Activated CD8-positive, alpha-beta T cell treated with anti-CD3 and anti-CD28 coated beads, Interleukin-2, amount 10 ng/mL, durations not matched to agents 7 days and 5 days (primary cell): ENCODE measurements at regions not wholly inside any gene's neighbourhood (a gene's known extent, or its start where the extent isn't known, plus 50 kb on each side); places are given as distances from the start of the nearest gene placed in this dataset.

ENCODE experiments used
- ATAC-seq: fragments of 150-1000 bp; cut with Tn5 transposase; one replicate; pipeline ENCODE4 v1.10.0; 2021; ENCODE audit warnings: moderate library complexity
- CTCF ChIA-PET: fragments of 350-600 bp; sonication (Branson Sonifier 250); formaldehyde crosslinking; loops from one replicate; lab custom pipeline; 2021; ENCODE audit warnings: antibody characterized with exemption; lab: Charles Lee
- POLR2A ChIA-PET: fragments of 350-600 bp; sonication (Branson Sonifier 250); formaldehyde crosslinking; loops from one replicate; lab custom pipeline; 2021; ENCODE audit warnings: antibody characterized with exemption; lab: Charles Lee
- DNase-seq: peaks from one replicate; pipeline ENCODE4 v3.0.0-alpha.2; 2020
- H3K27ac Mint-ChIP-seq: one replicate; pipeline ENCODE4 v1.8.0; 2021; ENCODE audit warnings: mild to moderate bottlenecking, mixed read lengths
- H3K27me3 Mint-ChIP-seq: one replicate; pipeline ENCODE4 v1.8.0; 2021; ENCODE audit warnings: low read depth, mixed read lengths
- H3K36me3 Mint-ChIP-seq: one replicate; pipeline ENCODE4 v1.8.0; 2021; ENCODE audit warnings: low read depth, mixed read lengths
- H3K4me1 Mint-ChIP-seq: one replicate; pipeline ENCODE4 v1.8.0; 2021; ENCODE audit warnings: low read depth, mixed read lengths
- H3K4me3 Mint-ChIP-seq: one replicate; pipeline ENCODE4 v1.8.0; 2021; ENCODE audit warnings: mild to moderate bottlenecking, mixed read lengths
- H3K9me3 Mint-ChIP-seq: one replicate; pipeline ENCODE4 v1.8.0; 2022; ENCODE audit warnings: mixed read lengths; ENCODE audit not compliant: insufficient read depth

DNA sequence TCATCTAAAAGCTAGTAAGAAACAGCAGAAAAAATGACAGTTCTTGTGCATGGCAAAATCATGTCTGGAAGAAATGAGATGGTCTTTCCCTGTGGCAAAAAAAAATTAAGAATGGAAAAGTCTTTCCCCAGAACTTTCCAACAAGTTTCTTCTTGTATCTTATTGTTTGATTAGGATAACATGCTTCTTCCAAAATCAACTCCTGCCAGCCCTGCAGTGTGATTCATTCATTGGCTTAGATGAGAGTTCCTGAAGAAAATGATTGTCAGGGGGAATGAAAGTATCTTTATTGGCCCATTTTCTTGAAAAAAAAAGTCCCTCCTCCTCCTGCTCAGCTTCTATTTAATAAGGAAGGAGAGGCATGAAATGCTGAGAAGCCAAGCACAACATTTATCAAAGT, 407.7 kb downstream of the ARAP2 start:
- H3K27me3 Mint-ChIP-seq, result peaks cover 3% of the 10 kb centered on the region
- POLR2A ChIA-PET, result no interaction called here
- ATAC-seq (no peak), DNase-seq (no peak)
- CTCF ChIA-PET, result no interaction called here
- no peaks in the 10 kb centered on the region for H3K9me3 Mint-ChIP-seq
- H3K36me3 Mint-ChIP-seq, result no peaks in the 10 kb centered on the region
- H3K4me1 Mint-ChIP-seq, result no peaks in the 10 kb centered on the region
- no peak overlapping the region for H3K27ac Mint-ChIP-seq
- no peak overlapping the region for H3K4me3 Mint-ChIP-seq

DNA sequence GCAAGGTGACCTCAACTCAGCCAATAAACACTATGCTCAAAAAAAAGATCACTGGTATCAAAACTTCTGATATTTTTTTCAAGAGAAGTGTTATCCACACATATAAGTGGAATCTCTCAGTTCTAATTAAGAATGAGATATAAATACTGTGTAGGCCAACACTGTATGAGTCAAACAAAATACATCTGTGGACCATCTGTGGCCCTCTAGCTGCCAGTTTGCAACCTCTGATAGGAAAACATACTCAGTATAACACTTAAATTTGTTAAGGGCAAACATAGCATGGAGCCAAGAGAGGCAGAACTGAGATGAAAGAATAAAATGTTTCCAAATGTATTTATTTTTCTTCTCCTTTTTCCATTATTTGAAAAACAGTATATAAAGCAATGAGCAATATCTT, 377.3 kb downstream of the ARAP2 start:
- POLR2A ChIA-PET, result no interaction called here
- DNase-seq (no peak), ATAC-seq (no peak)
- H3K27ac Mint-ChIP-seq, result no peak overlapping the region
- H3K4me1 Mint-ChIP-seq, result no peaks in the 10 kb centered on the region
- CTCF ChIA-PET, result no interaction called here
- no peaks in the 10 kb centered on the region for H3K9me3 Mint-ChIP-seq
- H3K36me3 Mint-ChIP-seq, result no peaks in the 10 kb centered on the region
- no peak overlapping the region for H3K4me3 Mint-ChIP-seq
- no peaks in the 10 kb centered on the region for H3K27me3 Mint-ChIP-seq

DNA sequence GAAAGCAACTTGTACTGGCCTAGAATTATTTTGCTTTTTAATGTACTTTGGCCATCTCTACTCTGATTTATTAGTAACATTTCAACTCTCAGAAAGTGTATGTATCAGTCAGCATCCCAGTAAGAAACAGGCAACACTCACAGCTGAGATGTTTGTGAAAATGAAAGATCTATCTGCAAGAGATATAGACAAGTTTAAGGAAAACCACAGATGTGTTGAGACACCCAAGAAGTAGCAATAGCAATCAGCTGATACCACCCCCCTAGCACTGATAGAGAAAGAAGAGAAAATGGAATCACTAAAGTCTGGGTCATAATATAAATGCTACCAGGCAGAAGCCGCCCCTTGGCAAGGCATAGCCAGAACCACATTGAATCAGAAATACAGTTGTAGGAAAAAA, 372.0 kb downstream of the ARAP2 start:
- CTCF ChIA-PET, result no interaction called here
- H3K4me1 Mint-ChIP-seq, result no peaks in the 10 kb centered on the region
- H3K27ac Mint-ChIP-seq, result no peak overlapping the region
- H3K4me3 Mint-ChIP-seq, result no peak overlapping the region
- ATAC-seq, result no peak
- H3K36me3 Mint-ChIP-seq, result no peaks in the 10 kb centered on the region
- no peaks in the 10 kb centered on the region for H3K27me3 Mint-ChIP-seq
- H3K9me3 Mint-ChIP-seq, result no peaks in the 10 kb centered on the region
- DNase-seq, result no peak
- POLR2A ChIA-PET, result no interaction called here

DNA sequence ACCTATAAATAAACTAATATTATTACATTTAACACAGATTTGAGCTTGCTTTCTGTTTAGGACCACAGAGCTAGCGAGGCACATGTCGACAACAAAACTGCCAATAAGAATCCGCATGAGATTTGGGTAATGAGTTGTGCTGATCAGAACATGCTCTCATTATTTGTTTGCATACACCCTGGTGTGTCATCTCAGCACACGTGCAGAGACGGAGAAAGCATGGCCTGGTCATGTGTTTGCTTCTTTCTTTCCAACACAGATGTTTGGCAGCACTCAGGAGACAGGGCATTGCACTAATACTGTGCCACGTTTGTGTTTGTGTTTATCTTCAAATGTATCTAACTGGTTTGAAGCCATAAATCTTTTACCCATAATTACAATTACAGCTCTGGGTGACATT, 364.8 kb downstream of the ARAP2 start:
- Mint-ChIP-seq H3K4me1 (no peaks in the 10 kb centered on the region), H3K36me3 (no peaks in the 10 kb centered on the region), H3K27ac (no peak overlapping the region), H3K9me3 (no peaks in the 10 kb centered on the region), H3K27me3 (no peaks in the 10 kb centered on the region), H3K4me3 (no peak overlapping the region)
- DNase-seq (no peak), ATAC-seq (no peak)
- CTCF ChIA-PET, result no interaction called here
- POLR2A ChIA-PET, result no interaction called here

DNA sequence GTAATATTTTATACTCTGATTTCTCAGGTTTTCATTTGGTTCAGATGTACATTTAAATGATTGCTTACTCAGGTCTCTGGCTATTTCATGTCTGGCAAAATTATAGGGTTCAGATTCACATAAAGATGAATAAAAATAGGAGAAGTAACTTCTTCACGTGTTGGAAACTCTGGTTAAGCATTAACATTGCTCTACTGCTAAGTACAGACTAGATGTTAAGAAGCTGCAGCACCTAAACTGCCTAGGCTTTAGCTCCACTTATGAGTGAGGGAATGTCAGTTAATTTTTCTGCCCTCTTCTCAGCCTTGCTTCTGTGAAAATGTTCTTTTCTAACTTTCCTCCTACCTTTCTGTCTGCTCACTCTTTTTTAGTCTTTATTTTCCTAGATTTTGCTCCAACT, 361.2 kb downstream of the ARAP2 start:
- Mint-ChIP-seq H3K9me3 (no peaks in the 10 kb centered on the region), H3K4me3 (no peak overlapping the region), H3K27ac (no peak overlapping the region), H3K4me1 (no peaks in the 10 kb centered on the region), H3K27me3 (peaks cover 2% of the 10 kb centered on the region), H3K36me3 (no peaks in the 10 kb centered on the region)
- ChIA-PET CTCF (no interaction called here), POLR2A (no interaction called here)
- ATAC-seq (no peak), DNase-seq (no peak)

DNA sequence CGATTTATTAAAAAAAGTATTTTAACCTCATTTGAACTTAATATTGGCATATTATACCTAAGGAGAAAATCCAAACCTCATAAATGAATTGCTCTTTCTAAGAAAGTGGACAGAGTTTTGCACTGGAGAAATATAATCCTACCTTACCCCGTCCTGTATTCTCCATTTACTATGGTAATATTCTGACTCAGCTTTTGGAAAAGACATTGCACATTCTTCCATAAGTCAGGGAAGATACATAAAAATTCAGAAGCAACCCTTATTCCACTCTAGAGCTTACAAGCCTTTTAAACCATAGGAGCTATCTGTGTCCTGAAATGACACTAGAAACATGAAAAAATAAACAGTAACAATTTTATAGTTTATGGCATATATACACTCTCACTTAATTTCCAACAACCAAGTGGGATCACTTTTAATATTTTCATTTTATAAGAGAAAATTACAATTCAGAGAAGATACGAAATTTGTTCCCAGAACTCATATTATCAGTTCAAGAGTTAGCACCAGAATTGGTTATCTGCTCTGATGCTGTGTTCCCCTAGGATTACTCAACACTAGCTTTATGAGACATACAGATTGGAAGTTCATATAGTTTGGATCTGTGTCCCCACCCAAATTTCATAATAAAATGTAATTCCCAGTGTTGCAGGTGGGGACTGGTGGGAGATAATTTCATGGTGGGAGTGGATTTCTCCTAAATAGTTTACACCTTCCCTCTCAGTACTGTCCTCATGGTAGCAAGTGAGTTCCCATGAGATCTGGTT, 359.4 kb downstream of the ARAP2 start:
- Mint-ChIP-seq H3K36me3 (no peaks in the 10 kb centered on the region), H3K4me1 (no peaks in the 10 kb centered on the region), H3K27me3 (peaks cover 2% of the 10 kb centered on the region), H3K9me3 (no peaks in the 10 kb centered on the region), H3K4me3 (no peak overlapping the region), H3K27ac (no peak overlapping the region)
- DNase-seq, result no peak
- no peak for ATAC-seq
- POLR2A ChIA-PET, result no interaction called here
- CTCF ChIA-PET, result no interaction called here

DNA sequence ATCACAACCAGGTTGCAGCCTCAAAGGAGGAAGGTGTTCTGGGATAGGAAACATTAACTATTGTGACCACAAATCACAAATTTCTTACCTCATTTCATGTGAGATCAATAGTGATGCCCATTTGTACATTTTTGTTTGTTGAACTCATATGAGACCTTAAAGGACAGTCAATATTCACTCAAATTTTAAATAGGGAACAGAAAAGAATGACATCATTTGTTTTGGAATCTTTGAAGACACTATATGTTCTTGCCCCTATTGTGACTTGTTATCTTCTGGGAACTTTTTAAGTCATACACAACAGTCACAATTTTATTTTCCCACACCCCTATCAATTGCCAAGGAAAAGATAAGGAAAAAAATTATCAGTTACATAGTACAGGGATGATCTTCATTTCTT, 346.5 kb downstream of the ARAP2 start:
- ATAC-seq, result no peak
- ChIA-PET POLR2A (no interaction called here), CTCF (no interaction called here)
- DNase-seq, result no peak
- H3K36me3 Mint-ChIP-seq, result no peaks in the 10 kb centered on the region
- no peak overlapping the region for H3K4me3 Mint-ChIP-seq
- peaks cover 6% of the 10 kb centered on the region for H3K27me3 Mint-ChIP-seq
- H3K27ac Mint-ChIP-seq, result no peak overlapping the region
- no peaks in the 10 kb centered on the region for H3K9me3 Mint-ChIP-seq
- no peaks in the 10 kb centered on the region for H3K4me1 Mint-ChIP-seq

DNA sequence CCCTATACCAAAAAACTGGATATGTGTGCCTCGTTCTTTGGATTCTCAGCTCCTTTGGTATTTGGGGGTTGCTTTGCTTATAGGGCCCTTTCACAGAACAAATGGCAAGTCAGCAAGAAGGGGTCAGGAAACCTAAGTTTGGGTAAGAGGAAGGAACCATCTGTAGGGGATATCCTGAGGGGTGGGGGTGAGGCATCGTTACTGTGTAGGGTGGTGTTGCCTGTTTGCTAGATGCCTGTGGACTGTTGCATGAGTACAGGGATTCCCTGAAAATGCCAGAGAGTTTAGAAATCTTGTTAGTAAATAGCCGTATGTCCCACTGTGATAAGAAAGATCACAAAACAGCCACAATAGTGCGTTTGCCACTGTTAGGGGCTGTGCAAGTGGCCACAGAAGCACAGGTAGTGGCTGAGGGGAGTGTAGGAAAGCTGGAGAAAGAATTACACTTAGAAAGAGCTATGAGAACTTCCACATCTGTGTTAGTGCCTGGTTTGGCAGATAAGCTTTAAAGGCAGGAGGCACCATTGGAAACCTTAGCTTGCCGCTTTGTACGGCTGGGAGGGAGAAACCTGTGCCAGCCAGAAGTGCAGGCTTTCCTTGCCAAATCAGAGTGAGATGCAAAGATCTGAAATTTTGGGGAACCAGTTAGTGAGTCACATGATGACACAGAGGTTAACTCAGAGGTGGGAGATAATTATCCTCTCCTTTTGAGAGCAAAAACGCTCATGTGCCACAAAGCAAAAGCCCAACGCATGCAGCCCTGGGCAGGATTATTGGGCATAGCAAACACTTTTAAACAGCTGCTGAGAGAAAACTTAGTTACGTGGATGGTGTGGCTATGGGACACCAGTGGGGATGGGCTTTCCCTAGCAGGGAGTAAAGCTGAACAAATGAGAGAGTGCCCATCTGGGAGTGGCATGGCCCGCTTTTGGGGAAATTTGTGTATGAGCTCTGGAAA, 343.7 kb downstream of the ARAP2 start:
- Mint-ChIP-seq H3K36me3 (no peaks in the 10 kb centered on the region), H3K27me3 (peaks cover 6% of the 10 kb centered on the region), H3K4me3 (no peak overlapping the region), H3K27ac (no peak overlapping the region), H3K4me1 (no peaks in the 10 kb centered on the region), H3K9me3 (no peaks in the 10 kb centered on the region)
- no peak for ATAC-seq
- no peak for DNase-seq
- POLR2A ChIA-PET, result no interaction called here
- CTCF ChIA-PET, result no interaction called here

DNA sequence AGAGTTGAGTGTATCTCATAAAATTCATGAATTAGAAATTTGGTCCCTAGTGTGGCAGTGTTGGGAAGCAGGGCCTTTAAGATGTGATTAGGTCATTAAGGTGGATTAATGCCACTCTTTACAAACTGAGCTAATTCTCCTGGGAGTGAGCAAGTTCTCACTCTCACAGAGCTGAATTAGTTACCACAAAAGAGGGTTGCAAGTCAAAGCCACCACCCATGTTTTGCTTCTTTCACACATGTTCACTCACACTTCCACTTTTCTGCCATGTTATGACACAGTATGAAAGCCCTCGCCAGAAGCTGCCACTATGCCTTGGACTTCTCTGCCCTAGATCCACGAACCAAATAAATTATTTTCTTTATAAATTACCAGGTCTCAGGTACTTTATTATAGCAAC, 332.1 kb downstream of the ARAP2 start:
- H3K9me3 Mint-ChIP-seq, result no peaks in the 10 kb centered on the region
- H3K27ac Mint-ChIP-seq, result no peak overlapping the region
- H3K4me1 Mint-ChIP-seq, result no peaks in the 10 kb centered on the region
- ChIA-PET CTCF (no interaction called here), POLR2A (no interaction called here)
- ATAC-seq (no peak), DNase-seq (no peak)
- no peak overlapping the region for H3K4me3 Mint-ChIP-seq
- H3K36me3 Mint-ChIP-seq, result no peaks in the 10 kb centered on the region
- no peaks in the 10 kb centered on the region for H3K27me3 Mint-ChIP-seq

DNA sequence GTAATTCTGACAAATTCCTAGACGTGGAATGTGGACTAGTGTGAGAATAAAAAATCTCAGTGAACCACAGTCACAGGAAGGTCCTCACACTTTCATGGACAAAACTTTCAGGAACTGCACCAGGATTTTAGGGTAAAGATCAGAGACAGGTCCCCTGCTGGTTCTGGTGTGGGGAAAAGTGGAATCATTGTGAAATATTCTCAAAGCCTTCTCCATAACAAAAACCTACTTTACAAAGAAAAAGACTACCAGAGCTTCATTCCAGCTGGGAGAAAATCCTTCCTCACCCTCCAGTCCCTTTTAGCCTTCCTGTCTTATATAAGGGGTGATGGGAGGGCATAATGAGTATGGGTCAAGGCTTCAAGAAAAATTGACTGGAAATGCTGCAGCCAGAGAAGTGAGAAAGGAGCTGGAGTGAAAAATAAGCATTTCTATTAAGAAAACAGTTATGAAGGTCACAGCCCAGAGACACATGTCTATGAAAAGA, 325.8 kb downstream of the ARAP2 start:
- no peaks in the 10 kb centered on the region for H3K4me1 Mint-ChIP-seq
- no peaks in the 10 kb centered on the region for H3K27me3 Mint-ChIP-seq
- ATAC-seq (no peak), DNase-seq (no peak)
- no peak overlapping the region for H3K27ac Mint-ChIP-seq
- no peaks in the 10 kb centered on the region for H3K9me3 Mint-ChIP-seq
- CTCF ChIA-PET, result no interaction called here
- no peaks in the 10 kb centered on the region for H3K36me3 Mint-ChIP-seq
- POLR2A ChIA-PET, result no interaction called here
- H3K4me3 Mint-ChIP-seq, result no peak overlapping the region

DNA sequence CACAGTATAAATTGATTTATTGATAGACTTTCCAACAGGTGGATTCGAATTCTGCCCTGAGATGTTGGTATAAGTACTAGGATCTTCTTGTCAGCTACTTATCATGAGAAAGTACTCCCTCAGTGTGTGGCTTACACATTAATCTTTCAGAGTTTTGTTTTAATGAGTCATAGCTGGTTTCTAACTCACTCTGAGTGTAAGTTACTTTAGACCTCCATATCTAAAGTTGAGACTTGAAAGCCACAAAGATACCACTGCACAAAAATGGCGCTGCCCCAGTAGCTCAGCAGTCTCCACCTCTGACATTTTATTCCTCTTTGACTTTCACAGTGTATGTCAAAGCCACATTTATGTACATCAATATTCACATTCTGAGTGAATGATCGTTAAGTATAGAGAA, 318.5 kb downstream of the ARAP2 start:
- ChIA-PET POLR2A (no interaction called here), CTCF (interaction anchor here (1.3 to 1.6 kb wide), 2 partner anchors 9 to 11 kb away, joined by 3 to 9 read pairs; no protein-coding TSS in a partner anchor)
- ATAC-seq (no peak), DNase-seq (no peak)
- Mint-ChIP-seq H3K4me3 (no peak overlapping the region), H3K27ac (no peak overlapping the region), H3K9me3 (no peaks in the 10 kb centered on the region), H3K4me1 (no peaks in the 10 kb centered on the region), H3K27me3 (peaks cover 8% of the 10 kb centered on the region), H3K36me3 (no peaks in the 10 kb centered on the region)

DNA sequence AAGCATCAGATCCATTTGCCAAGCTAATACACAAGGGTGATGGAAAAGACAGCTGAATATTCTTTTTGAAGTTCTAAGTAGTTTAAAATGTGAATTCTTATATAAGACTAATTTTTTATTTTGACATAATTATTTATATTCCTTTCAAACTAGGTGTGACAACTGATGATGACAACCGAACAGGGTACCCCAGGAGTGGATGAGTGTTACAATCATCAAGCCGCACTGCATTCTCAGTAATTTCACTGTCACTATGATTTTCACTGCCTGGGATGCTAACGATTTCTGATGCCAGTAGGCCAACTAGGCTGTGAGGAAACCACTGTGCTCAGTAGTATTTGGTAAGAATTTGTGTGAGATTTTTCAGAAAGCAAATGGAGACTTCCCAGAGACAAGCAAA, 317.5 kb downstream of the ARAP2 start:
- DNase-seq, result no peak
- POLR2A ChIA-PET, result no interaction called here
- CTCF ChIA-PET, result interaction anchor here (1.3 kb wide), 1 partner anchor 10 kb away, joined by 3 read pairs; no protein-coding TSS in a partner anchor

More for the DNA sequence above, 317.5 kb downstream of the ARAP2 start:
- ATAC-seq, result no peak
- Mint-ChIP-seq H3K4me3 (no peak overlapping the region), H3K27me3 (peaks cover 8% of the 10 kb centered on the region), H3K27ac (no peak overlapping the region), H3K9me3 (no peaks in the 10 kb centered on the region), H3K36me3 (no peaks in the 10 kb centered on the region), H3K4me1 (no peaks in the 10 kb centered on the region)
